GM23338 (cell line): ENCODE measurements at regions not wholly inside any gene's neighbourhood (a gene's known extent, or its start where the extent isn't known, plus 50 kb on each side); places are given as distances from the start of the nearest gene placed in this dataset.

Source experiments
- EZH2 ChIP-seq: fragments of 200-600 bp; sonication (generic); IDR thresholded peaks from one replicate; pipeline ENCODE4 v1.8.0; 2017; ENCODE audit warnings: antibody characterized with exemption, mild to moderate bottlenecking, low read depth; ENCODE audit not compliant: unreplicated experiment
- EZH2phosphoT487 ChIP-seq: fragments of 200-600 bp; sonication (generic); IDR thresholded peaks from one replicate; pipeline ENCODE4 v1.8.1; 2018; ENCODE audit warnings: antibody characterized with exemption; ENCODE audit not compliant: unreplicated experiment
- POLR2AphosphoS5 ChIP-seq: IDR thresholded peaks from 2 replicates; pipeline ENCODE4 v1.6.1; 2016; ENCODE audit warnings: antibody characterized with exemption, low read depth

GRCh38 chr19:28539759-28540158, 673.2 kb downstream of the UQCRFS1 start:
- TF ChIP-seq EZH2phosphoT487 (no peak), POLR2AphosphoS5 (no peak), EZH2 (no peak)
